Keratinocyte (primary cell): ENCODE measurements at regions not wholly inside any gene's neighbourhood (a gene's known extent, or its start where the extent isn't known, plus 50 kb on each side); places are given as distances from the start of the nearest gene placed in this dataset.

Experiments
- CTCF ChIP-seq, 3 experiments: IDR thresholded peaks in 1 of 3; conservative IDR thresholded peaks in 1 of 3; optimal IDR thresholded peaks in 1 of 3; 2 replicates in 2 of 3; 3 replicates in 1 of 3; pipeline versions ENCODE3 to v1.5.1; 2011; ENCODE audit warnings: low read length in 3 of 3, mild to moderate bottlenecking in 3 of 3, moderate library complexity in 2 of 3, control low read depth in 1 of 3, inconsistent platforms in 1 of 3; ENCODE audit not compliant: insufficient read depth in 2 of 3; ENCODE audit errors: extremely low read depth in 1 of 3
- EZH2 ChIP-seq: IDR thresholded peaks from one replicate; pipeline ENCODE4 v1.6.1; 2012; ENCODE audit warnings: inconsistent platforms, mild to moderate bottlenecking, low read length, moderate library complexity

GRCh38 chr2:215711471-215712034 lies 275.7 kb upstream of the FN1 start:
- TF ChIP-seq CTCF (optimal IDR thresholded peaks at IDR 0.05 in 1 of 3, IDR thresholded peaks at IDR 0.05 in 1 of 3, conservative IDR thresholded peaks at IDR 0.05 in 1 of 3; ENCODE audit: extremely low read depth in 1 of 3, insufficient read depth in 2 of 3, low read length in 3 of 3) (no peak), EZH2 (no peak)
